Suprapubic skin (tissue), 4 donors: ENCODE measurements at regions not wholly inside any gene's neighbourhood (a gene's known extent, or its start where the extent isn't known, plus 50 kb on each side); places are given as distances from the start of the nearest gene placed in this dataset.

Experiments used
- DNase-seq, 2 donors: peaks; one replicate each; pipeline ENCODE4 v3.0.0-alpha.2; 2019; ENCODE audit warnings: low spot score in 2 of 2
- H3K27ac ChIP-seq: fragments of 200-600 bp; sonication (generic); one replicate; pipeline ENCODE4 v1.5.1; 2019
- H3K27me3 ChIP-seq: fragments of 200-600 bp; sonication (generic); one replicate; pipeline ENCODE4 v1.5.1; 2019
- H3K36me3 ChIP-seq: fragments of 200-600 bp; sonication (generic); one replicate; pipeline ENCODE4 v1.5.1; 2019
- H3K4me1 ChIP-seq: fragments of 200-600 bp; sonication (generic); one replicate; pipeline ENCODE4 v1.5.1; 2019
- H3K4me3 ChIP-seq: fragments of 200-600 bp; sonication (generic); one replicate; pipeline ENCODE4 v1.5.1; 2019; ENCODE audit warnings: mild to moderate bottlenecking
- H3K9me3 ChIP-seq: fragments of 200-600 bp; sonication (generic); one replicate; pipeline ENCODE4 v1.5.1; 2019
- EP300 ChIP-seq: sonication (generic); formaldehyde crosslinking; IDR thresholded peaks from one replicate; pipeline ENCODE4 v1.6.1; 2017; ENCODE audit warnings: antibody characterized with exemption
- POLR2A ChIP-seq, 2 donors: fragments of 450-650 bp; IDR thresholded peaks; one replicate each; pipeline ENCODE4 v1.6.1; 2017; ENCODE audit warnings: antibody characterized with exemption in 2 of 2, mild to moderate bottlenecking in 2 of 2, moderate library complexity in 2 of 2
- POLR2AphosphoS5 ChIP-seq, 3 donors: sonication (generic); formaldehyde crosslinking; IDR thresholded peaks; one replicate each; pipeline ENCODE4 v1.6.1; 2017; ENCODE audit warnings: antibody characterized with exemption in 3 of 3
- WGBS: methylation state at CpG from one replicate; pipeline ENCODE4 v1.1.5; 2018; 5-methylcytosine and 5-hydroxymethylcytosine counted together
- TF ChIP-seq, protein P1 (sequence below), 2 donors: fragments of 200-600 bp in 1 of 2; fragments of 450-650 bp in 1 of 2; sonication (generic) in 1 of 2; IDR thresholded peaks; one replicate each; pipeline ENCODE4 v1.5.1; 2016 to 2019; ENCODE audit warnings: antibody characterized with exemption in 2 of 2, mild to moderate bottlenecking in 1 of 2, moderate library complexity in 1 of 2

DNA sequence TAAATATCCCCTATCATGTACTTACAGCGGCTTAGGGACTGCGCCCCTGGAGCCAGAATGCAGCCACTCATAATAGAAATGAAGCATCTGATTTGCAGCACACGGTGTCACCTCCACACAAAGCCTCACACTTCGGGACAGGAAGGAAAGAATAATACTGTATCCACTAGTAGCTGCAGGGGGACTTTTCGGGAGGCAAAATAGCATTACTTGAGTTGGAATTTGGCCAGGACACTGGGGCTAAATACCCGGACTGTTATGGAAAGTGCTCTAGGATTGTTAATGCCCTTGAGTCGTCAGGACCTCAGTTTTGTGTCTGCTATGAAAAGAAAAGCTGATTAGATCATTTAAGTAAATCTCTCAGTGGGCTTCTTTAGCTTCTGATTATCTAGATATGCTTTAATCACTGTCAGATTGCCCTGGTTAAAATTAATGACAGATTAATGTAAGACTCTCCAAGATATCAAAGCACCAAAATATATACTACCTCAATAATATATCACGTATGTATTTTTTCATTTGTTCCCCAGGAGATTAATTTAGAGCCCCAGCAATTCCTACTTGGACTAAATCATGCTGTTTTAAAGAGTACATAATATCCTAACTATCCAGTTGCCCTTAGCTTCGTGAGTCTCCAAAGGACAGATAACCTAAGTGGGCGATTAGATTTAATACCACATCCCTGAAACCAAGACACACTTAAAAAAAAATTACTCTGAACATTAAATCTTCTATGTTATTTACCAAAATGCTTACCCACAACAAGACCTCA, 173.0 kb upstream of the NEBL start:
- WGBS: 64% methylated on average over 10 of the region's 10 CpGs

DNA sequence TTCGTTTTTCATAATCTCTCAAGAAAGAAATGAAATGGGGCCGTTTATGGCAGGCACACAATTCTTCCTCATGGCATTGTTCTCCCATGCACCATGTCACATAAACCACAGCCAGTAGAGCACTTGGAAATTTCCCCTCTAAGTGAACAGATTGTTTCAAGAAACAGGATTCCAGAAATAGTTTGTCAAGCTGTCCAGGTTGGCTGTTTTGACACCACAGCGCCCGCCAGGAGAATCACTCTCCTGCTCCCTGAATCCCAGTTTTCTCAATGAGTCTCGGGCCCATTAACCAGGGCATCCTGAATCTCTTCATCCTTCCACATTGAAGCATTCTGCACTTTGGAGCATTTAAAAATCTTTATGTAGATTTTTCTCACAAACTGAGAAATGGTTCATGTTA, 172.2 kb upstream of the NEBL start:
- no peak for DNase-seq
- H3K27ac ChIP-seq: no peak overlapping the region
- no peaks in the 10 kb centered on the region for H3K27me3 ChIP-seq
- no peaks in the 10 kb centered on the region for H3K4me1 ChIP-seq
- no peaks in the 10 kb centered on the region for H3K9me3 ChIP-seq
- no peaks in the 10 kb centered on the region for H3K36me3 ChIP-seq
- TF ChIP-seq, protein P1, sequence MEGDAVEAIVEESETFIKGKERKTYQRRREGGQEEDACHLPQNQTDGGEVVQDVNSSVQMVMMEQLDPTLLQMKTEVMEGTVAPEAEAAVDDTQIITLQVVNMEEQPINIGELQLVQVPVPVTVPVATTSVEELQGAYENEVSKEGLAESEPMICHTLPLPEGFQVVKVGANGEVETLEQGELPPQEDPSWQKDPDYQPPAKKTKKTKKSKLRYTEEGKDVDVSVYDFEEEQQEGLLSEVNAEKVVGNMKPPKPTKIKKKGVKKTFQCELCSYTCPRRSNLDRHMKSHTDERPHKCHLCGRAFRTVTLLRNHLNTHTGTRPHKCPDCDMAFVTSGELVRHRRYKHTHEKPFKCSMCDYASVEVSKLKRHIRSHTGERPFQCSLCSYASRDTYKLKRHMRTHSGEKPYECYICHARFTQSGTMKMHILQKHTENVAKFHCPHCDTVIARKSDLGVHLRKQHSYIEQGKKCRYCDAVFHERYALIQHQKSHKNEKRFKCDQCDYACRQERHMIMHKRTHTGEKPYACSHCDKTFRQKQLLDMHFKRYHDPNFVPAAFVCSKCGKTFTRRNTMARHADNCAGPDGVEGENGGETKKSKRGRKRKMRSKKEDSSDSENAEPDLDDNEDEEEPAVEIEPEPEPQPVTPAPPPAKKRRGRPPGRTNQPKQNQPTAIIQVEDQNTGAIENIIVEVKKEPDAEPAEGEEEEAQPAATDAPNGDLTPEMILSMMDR (IDR thresholded peaks at IDR 0.05): no peak
- no peak overlapping the region for H3K4me3 ChIP-seq
- 86% methylated on average over 5 of the region's 5 CpGs for WGBS

More for the DNA sequence above, 173.0 kb upstream of the NEBL start:
- no peak for TF ChIP-seq POLR2AphosphoS5 (IDR thresholded peaks at IDR 0.05)
- Histone ChIP-seq H3K9me3 (no peaks in the 10 kb centered on the region), H3K36me3 (no peaks in the 10 kb centered on the region), H3K4me1 (no peaks in the 10 kb centered on the region), H3K27me3 (no peaks in the 10 kb centered on the region), H3K27ac (no peak overlapping the region), H3K4me3 (no peak overlapping the region)
- no peak for DNase-seq

DNA sequence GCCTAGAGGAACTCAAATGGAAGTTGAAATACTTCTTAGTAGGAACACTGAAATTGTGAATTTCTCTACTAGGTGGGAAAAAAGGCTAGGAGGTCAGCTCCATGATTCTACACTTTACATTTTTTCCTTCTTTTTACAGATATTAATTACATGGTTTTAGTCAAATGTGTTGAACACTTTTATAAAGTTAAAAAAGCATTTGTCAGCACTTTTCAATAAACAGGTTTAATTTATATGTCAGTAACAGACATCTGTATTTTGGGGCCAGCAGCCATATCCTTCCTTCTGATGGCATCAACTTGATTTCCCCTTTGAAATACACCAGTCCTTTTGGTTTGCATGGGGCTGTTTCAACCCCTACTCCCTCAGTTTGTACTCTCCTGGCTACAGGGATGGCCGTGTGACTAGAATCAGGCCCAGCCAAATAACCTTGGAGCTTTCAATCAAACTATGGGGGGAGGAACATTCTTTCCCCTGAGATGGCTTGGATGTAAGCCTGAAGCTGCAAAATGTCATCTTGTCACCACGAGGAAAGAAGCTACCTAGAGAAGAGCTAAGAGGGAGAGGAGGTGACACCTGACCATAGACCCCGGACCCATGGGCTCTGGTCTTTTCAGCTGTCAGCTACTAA, 171.0 kb upstream of the NEBL start:
- Histone ChIP-seq H3K4me3 (no peak overlapping the region), H3K36me3 (no peaks in the 10 kb centered on the region), H3K9me3 (no peaks in the 10 kb centered on the region), H3K27ac (no peak overlapping the region), H3K27me3 (no peaks in the 10 kb centered on the region), H3K4me1 (no peaks in the 10 kb centered on the region)
- no peak for DNase-seq
- TF ChIP-seq POLR2A (IDR thresholded peaks at IDR 0.05) (no peak), POLR2AphosphoS5 (IDR thresholded peaks at IDR 0.05) (no peak), EP300 (no peak)
- TF ChIP-seq, protein P1 (IDR thresholded peaks at IDR 0.05): no peak
- WGBS: 61% methylated on average over 3 of the region's 3 CpGs

DNA sequence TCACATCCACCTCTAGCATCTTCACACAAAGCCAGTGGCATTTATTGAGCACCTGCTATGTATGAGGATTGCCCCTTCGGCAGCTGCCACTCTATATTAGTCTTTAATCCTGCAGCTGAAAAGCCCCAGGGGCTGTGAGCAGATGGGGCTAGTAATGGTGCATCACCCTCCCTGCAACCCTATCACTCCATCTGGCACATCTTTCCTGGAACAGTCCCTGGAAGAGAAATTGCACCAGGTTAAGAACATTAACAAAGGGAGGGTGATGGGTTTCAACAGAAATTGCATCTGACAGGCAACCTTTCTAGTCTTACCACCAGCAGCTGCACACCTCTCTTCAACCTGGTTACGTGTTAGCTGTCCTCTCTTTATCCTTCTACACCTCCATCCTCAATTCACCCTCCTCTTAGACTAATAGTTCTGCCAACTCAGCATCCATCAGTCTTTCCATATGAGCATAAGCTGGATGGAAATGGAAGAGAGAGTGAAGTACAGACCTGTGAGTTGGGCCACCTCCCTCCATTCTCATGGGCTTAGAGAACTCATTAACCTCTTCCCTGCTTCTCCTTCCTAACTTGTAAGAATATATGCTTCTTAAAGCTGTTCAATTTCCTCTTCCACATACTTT, 168.6 kb upstream of the NEBL start:
- no peaks in the 10 kb centered on the region for H3K9me3 ChIP-seq
- no peaks in the 10 kb centered on the region for H3K4me1 ChIP-seq
- no peaks in the 10 kb centered on the region for H3K36me3 ChIP-seq
- TF ChIP-seq POLR2A (IDR thresholded peaks at IDR 0.05) (no peak), POLR2AphosphoS5 (IDR thresholded peaks at IDR 0.05) (no peak), EP300 (no peak)
- TF ChIP-seq, protein P1 (IDR thresholded peaks at IDR 0.05): no peak
- H3K4me3 ChIP-seq: no peak overlapping the region
- no peak overlapping the region for H3K27ac ChIP-seq
- H3K27me3 ChIP-seq: no peaks in the 10 kb centered on the region
- no peak for DNase-seq
- 81% methylated on average over 2 of the region's 2 CpGs for WGBS

DNA sequence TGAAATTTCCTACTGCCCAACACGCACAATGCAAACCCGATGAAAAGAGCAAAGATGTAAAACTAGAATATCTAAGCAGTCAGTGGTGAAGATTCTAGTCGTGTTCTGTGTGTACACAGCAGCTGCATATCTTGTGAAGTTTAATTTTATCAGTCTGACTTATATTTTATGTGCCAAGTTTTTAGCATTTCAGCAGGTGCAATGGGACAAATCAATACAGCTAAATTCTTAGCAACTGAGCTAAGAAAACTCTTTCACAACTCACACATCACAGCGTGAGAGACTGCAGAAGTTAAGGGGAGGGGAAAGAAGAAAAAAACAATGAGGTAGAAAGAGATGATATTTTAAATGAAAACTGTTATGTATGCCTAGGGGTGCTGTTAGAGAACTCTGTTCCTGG, 164.9 kb upstream of the NEBL start:
- TF ChIP-seq, protein P1 (IDR thresholded peaks at IDR 0.05): no peak
- TF ChIP-seq POLR2AphosphoS5 (IDR thresholded peaks at IDR 0.05): no peak
- TF ChIP-seq POLR2A (IDR thresholded peaks at IDR 0.05): no peak
- no peak for TF ChIP-seq EP300
- H3K36me3 ChIP-seq: no peaks in the 10 kb centered on the region
- H3K4me1 ChIP-seq: no peaks in the 10 kb centered on the region
- WGBS: 66% methylated on average over 4 of the region's 4 CpGs
- no peak overlapping the region for H3K27ac ChIP-seq
- DNase-seq: no peak
- H3K4me3 ChIP-seq: no peak overlapping the region
- H3K27me3 ChIP-seq: no peaks in the 10 kb centered on the region
- peaks cover 8% of the 10 kb centered on the region for H3K9me3 ChIP-seq
